ENCODE measurements at regions not wholly inside any gene's neighbourhood (a gene's known extent, or its start where the extent isn't known, plus 50 kb on each side); places are given as distances from the start of the nearest gene placed in this dataset.
"Not testable (repeated sequence)": the region's sequence is repeated elsewhere in the genome, so short reads cannot be mapped to it uniquely, and the experiment has no call there.

GRCh38 chr5:101626572-101626971 is 669.5 kb downstream of the SLCO4C1 start:
- no peak for DNase-seq

- no peak for DNase-seq
Measured at GRCh38 chr5:101611039-101611438, 685.0 kb downstream of the SLCO4C1 start.

GRCh38 chr5:101608322-101608721 is 687.8 kb downstream of the SLCO4C1 start:
- no peak for DNase-seq

- DNase-seq = no peak
Measured at GRCh38 chr5:101605700-101606099, 690.4 kb downstream of the SLCO4C1 start.

- no peak for DNase-seq
Measured at GRCh38 chr5:101600614-101601013, 695.5 kb downstream of the SLCO4C1 start.

GRCh38 chr5:101590384-101590783 is 687.3 kb upstream of the ST8SIA4 start:
- DNase-seq = no peak

- DNase-seq = no peak
Measured at GRCh38 chr5:101585366-101585765, 682.3 kb upstream of the ST8SIA4 start.

- DNase-seq = no peak
Measured at GRCh38 chr5:101580591-101580990, 677.5 kb upstream of the ST8SIA4 start.

- DNase-seq = no peak
Measured at GRCh38 chr5:101574017-101574416, 670.9 kb upstream of the ST8SIA4 start.

- no peak for DNase-seq
Measured at GRCh38 chr5:101561018-101561417, 657.9 kb upstream of the ST8SIA4 start.

- no peak for DNase-seq
Measured at GRCh38 chr5:101543780-101544179, 640.7 kb upstream of the ST8SIA4 start.

GRCh38 chr5:101539315-101539714 is 636.2 kb upstream of the ST8SIA4 start:
- DNase-seq = no peak

- no peak for DNase-seq
Measured at GRCh38 chr5:101535626-101536025, 632.5 kb upstream of the ST8SIA4 start.

GRCh38 chr5:101534491-101535110 is 631.5 kb upstream of the ST8SIA4 start:
- DNase-seq = no peak

- DNase-seq = no peak
Measured at GRCh38 chr5:101532430-101532829, 629.3 kb upstream of the ST8SIA4 start.

- no peak for DNase-seq
Measured at GRCh38 chr5:101531026-101531425, 627.9 kb upstream of the ST8SIA4 start.

- not testable (repeated sequence) for DNase-seq
Measured at GRCh38 chr5:101529094-101529493, 626.0 kb upstream of the ST8SIA4 start.

- no peak for DNase-seq
Measured at GRCh38 chr5:101520417-101520816, 617.3 kb upstream of the ST8SIA4 start.

GRCh38 chr5:101517795-101518194 is 614.7 kb upstream of the ST8SIA4 start:
- DNase-seq = no peak

- DNase-seq = no peak
Measured at GRCh38 chr5:101515721-101516120, 612.6 kb upstream of the ST8SIA4 start.

- no peak for DNase-seq
Measured at GRCh38 chr5:101505891-101506570, 602.9 kb upstream of the ST8SIA4 start.

- DNase-seq = no peak
Measured at GRCh38 chr5:101482931-101483330, 579.8 kb upstream of the ST8SIA4 start.

- no peak for DNase-seq
Measured at GRCh38 chr5:101473483-101473882, 570.4 kb upstream of the ST8SIA4 start.

- no peak for DNase-seq
Measured at GRCh38 chr5:101461455-101461854, 558.4 kb upstream of the ST8SIA4 start.

- DNase-seq = no peak
Measured at GRCh38 chr5:101458587-101458986, 555.5 kb upstream of the ST8SIA4 start.

Data from stimulated activated CD4-positive, alpha-beta T cell treated with anti-CD3 and anti-CD28 coated beads, Interleukin-4, amount 100 ng/mL, for 24 hours (primary cell).